GM21526 (cell line): ENCODE measurements at regions not wholly inside any gene's neighbourhood (a gene's known extent, or its start where the extent isn't known, plus 50 kb on each side); places are given as distances from the start of the nearest gene placed in this dataset.
A peak's percentile ranks its signal among the peaks of the same experiment; 100 is the strongest.
"Not testable (repeated sequence)": the region's sequence is repeated elsewhere in the genome, so short reads cannot be mapped to it uniquely, and the experiment has no call there.

Source experiments
- ATAC-seq: cut with Tn5 transposase; IDR thresholded peaks from one replicate; pipeline ENCODE4 v1.9.1; 2021; ENCODE audit warnings: moderate library complexity; ENCODE audit not compliant: unreplicated experiment, low FRiP score

- ATAC-seq = no peak
Measured at GRCh38 chr9:72471096-72471495, 50.3 kb upstream of the TMC1 start.

GRCh38 chr9:72467766-72468738 is 53.4 kb upstream of the TMC1 start:
- no peak for ATAC-seq

GRCh38 chr9:72465593-72465984 is 55.8 kb upstream of the TMC1 start:
- ATAC-seq = no peak

GRCh38 chr9:72464857-72465592 is 56.4 kb upstream of the TMC1 start:
- ATAC-seq = no peak

GRCh38 chr9:72462340-72462739 is 59.1 kb upstream of the TMC1 start:
- ATAC-seq = no peak

- ATAC-seq = no peak
Measured at GRCh38 chr9:72460342-72461312, 60.8 kb upstream of the TMC1 start.

GRCh38 chr9:72459308-72459707 is 62.1 kb upstream of the TMC1 start:
- no peak for ATAC-seq

- no peak for ATAC-seq
Measured at GRCh38 chr9:72458153-72458552, 63.3 kb upstream of the TMC1 start.

GRCh38 chr9:72457366-72457765 is 64.0 kb upstream of the TMC1 start:
- ATAC-seq = no peak

- no peak for ATAC-seq
Measured at GRCh38 chr9:72454871-72455491, 66.4 kb upstream of the TMC1 start.

- no peak for ATAC-seq
Measured at GRCh38 chr9:72453797-72454196, 67.6 kb upstream of the TMC1 start.

GRCh38 chr9:72446241-72446640 is 75.2 kb upstream of the TMC1 start:
- not testable (repeated sequence) for ATAC-seq

- no peak for ATAC-seq
Measured at GRCh38 chr9:72445306-72445995, 76.0 kb upstream of the TMC1 start.

- ATAC-seq = no peak
Measured at GRCh38 chr9:72444435-72444834, 77.0 kb upstream of the TMC1 start.

GRCh38 chr9:72443855-72444254 is 77.6 kb upstream of the TMC1 start:
- ATAC-seq = peak; percentile 96

GRCh38 chr9:72441848-72442607 is 77.0 kb upstream of the ZFAND5 start:
- no peak for ATAC-seq

GRCh38 chr9:72440992-72441847 is 76.2 kb upstream of the ZFAND5 start:
- no peak for ATAC-seq

- ATAC-seq = no peak
Measured at GRCh38 chr9:72440378-72440777, 75.4 kb upstream of the ZFAND5 start.
